DOHH2 (cell line): ENCODE measurements at regions not wholly inside any gene's neighbourhood (a gene's known extent, or its start where the extent isn't known, plus 50 kb on each side); places are given as distances from the start of the nearest gene placed in this dataset.

Source experiments
- H3F3A ChIP-seq: fragments of 200-600 bp; sonication (generic), shearing (Covaris generic); 2 replicates; pipeline ENCODE4 v1.6.0; 2016; ENCODE audit warnings: antibody characterized with exemption, mild to moderate bottlenecking; ENCODE audit not compliant: control insufficient read depth, insufficient read depth
- H3K27ac ChIP-seq: fragments of 200-600 bp; sonication (generic); 2 replicates; pipeline ENCODE4 v1.5.1; 2014; ENCODE audit warnings: low read depth, mild to moderate bottlenecking, low read length, moderate library complexity
- H3K27me3 ChIP-seq: fragments of 200-600 bp; sonication (generic); 2 replicates; pipeline ENCODE4 v1.6.1; 2014; ENCODE audit warnings: mild to moderate bottlenecking, low read length, mixed read lengths; ENCODE audit not compliant: control insufficient read depth
- H3K36me3 ChIP-seq: fragments of 200-600 bp; sonication (generic); 2 replicates; pipeline ENCODE4 v1.6.1; 2014; ENCODE audit warnings: mild to moderate bottlenecking, low read length, moderate library complexity, mixed read lengths; ENCODE audit not compliant: control insufficient read depth
- H3K4me1 ChIP-seq: fragments of 200-600 bp; sonication (generic); 2 replicates; pipeline ENCODE4 v1.6.1; 2014; ENCODE audit warnings: mild to moderate bottlenecking, low read length, mixed read lengths; ENCODE audit not compliant: control insufficient read depth
- H3K4me2 ChIP-seq: fragments of 200-600 bp; sonication (generic); 2 replicates; pipeline ENCODE4 v1.6.0; 2014; ENCODE audit warnings: mild to moderate bottlenecking, low read length, moderate library complexity
- H3K4me3 ChIP-seq: fragments of 200-600 bp; sonication (generic); 2 replicates; pipeline ENCODE4 v1.5.1; 2014; ENCODE audit warnings: mild to moderate bottlenecking, low read length, mixed read lengths
- H3K79me2 ChIP-seq: fragments of 200-600 bp; sonication (generic); 2 replicates; pipeline ENCODE4 v1.6.1; 2014; ENCODE audit warnings: mild to moderate bottlenecking, low read length, mixed read lengths; ENCODE audit not compliant: control insufficient read depth
- H3K9me2 ChIP-seq: fragments of 200-600 bp; sonication (generic); replicated peaks from 2 replicates; pipeline ENCODE4 v1.6.1; 2014; ENCODE audit warnings: mild to moderate bottlenecking, low read length, mixed read lengths; ENCODE audit not compliant: control insufficient read depth
- H3K9me3 ChIP-seq: fragments of 200-600 bp; sonication (generic); 2 replicates; pipeline ENCODE4 v1.6.1; 2014; ENCODE audit warnings: antibody characterized with exemption, low read length, mixed read lengths; ENCODE audit not compliant: control insufficient read depth, insufficient read depth
- H4K20me1 ChIP-seq: fragments of 200-600 bp; sonication (generic); 2 replicates; pipeline ENCODE4 v1.6.0; 2014; ENCODE audit warnings: low read depth, mild to moderate bottlenecking, antibody characterized with exemption, low read length, moderate library complexity; ENCODE audit not compliant: control insufficient read depth, insufficient read depth
- CTCF ChIP-seq: fragments of 200-600 bp; sonication (generic); IDR thresholded peaks from one replicate; pipeline ENCODE4 v1.5.1; 2014; ENCODE audit warnings: antibody characterized with exemption, mild to moderate bottlenecking, low read depth, low read length; ENCODE audit not compliant: poor library complexity, severe bottlenecking
- EZH2phosphoT487 ChIP-seq: fragments of 200-600 bp; sonication (generic); IDR thresholded peaks from 2 replicates; pipeline ENCODE4 v1.6.1; 2017; ENCODE audit warnings: borderline replicate concordance, mild to moderate bottlenecking, antibody characterized with exemption, low read length, moderate library complexity, mixed read lengths

GRCh38 chr2:185970148-185970852 is 231.7 kb downstream of the FSIP2 start:
- Histone ChIP-seq H3K79me2 (no peaks in the 10 kb centered on the region), H3K27ac (no peak overlapping the region), H3K27me3 (no peaks in the 10 kb centered on the region), H3K4me2 (no peak overlapping the region), H3K4me3 (no peak overlapping the region), H3K4me1 (no peaks in the 10 kb centered on the region), H3K9me3 (peaks cover 4% of the 10 kb centered on the region; the same call in 1 of the 2 replicates), H3K9me2 (no peaks in the 10 kb centered on the region), H3F3A (no peaks in the 10 kb centered on the region), H4K20me1 (no peaks in the 10 kb centered on the region), H3K36me3 (no peaks in the 10 kb centered on the region)
- TF ChIP-seq CTCF (no peak), EZH2phosphoT487 (no peak)

GRCh38 chr2:185978634-185979407 is 240.2 kb downstream of the FSIP2 start:
- Histone ChIP-seq H4K20me1 (no peaks in the 10 kb centered on the region), H3K27me3 (no peaks in the 10 kb centered on the region), H3K27ac (no peak overlapping the region), H3K4me2 (no peak overlapping the region), H3K79me2 (no peaks in the 10 kb centered on the region), H3K9me3 (no peaks in the 10 kb centered on the region), H3K4me3 (no peak overlapping the region), H3K9me2 (no peaks in the 10 kb centered on the region), H3K36me3 (no peaks in the 10 kb centered on the region), H3K4me1 (no peaks in the 10 kb centered on the region), H3F3A (no peaks in the 10 kb centered on the region)
- TF ChIP-seq EZH2phosphoT487 (no peak), CTCF (no peak)

DNA sequence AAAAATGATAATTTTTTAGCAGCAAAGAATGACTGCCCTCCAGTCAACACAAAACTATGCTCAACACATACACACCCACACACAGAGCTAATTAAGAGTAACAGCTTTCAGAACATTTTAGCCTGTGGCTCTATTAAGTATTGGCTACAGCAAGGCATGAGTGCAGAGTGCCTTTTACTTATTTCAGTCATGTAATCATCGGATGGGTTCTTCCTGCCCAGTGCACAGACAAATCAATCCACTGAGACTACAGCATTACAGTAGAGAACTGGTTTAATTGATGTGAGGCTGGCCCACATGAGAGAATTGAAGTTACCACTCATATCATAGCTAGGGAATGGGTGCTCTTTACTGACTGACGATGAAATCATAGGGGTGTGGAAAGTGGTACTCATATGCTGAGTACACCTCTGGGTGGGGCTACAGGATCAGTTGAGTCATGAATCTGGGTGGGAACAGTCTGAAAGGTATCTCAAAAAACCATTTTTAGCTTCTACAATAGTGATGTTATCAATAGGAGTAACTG is 241.0 kb downstream of the FSIP2 start:
- no peaks in the 10 kb centered on the region for H3K79me2 ChIP-seq
- H3K27ac ChIP-seq = no peak overlapping the region
- TF ChIP-seq EZH2phosphoT487 = no peak
- TF ChIP-seq CTCF = no peak
- H3K9me2 ChIP-seq = no peaks in the 10 kb centered on the region
- H3K36me3 ChIP-seq = no peaks in the 10 kb centered on the region
- H3K27me3 ChIP-seq = no peaks in the 10 kb centered on the region
- no peak overlapping the region for H3K4me2 ChIP-seq
- no peaks in the 10 kb centered on the region for H3F3A ChIP-seq
- no peak overlapping the region for H3K4me3 ChIP-seq
- H3K4me1 ChIP-seq = no peaks in the 10 kb centered on the region
- H3K9me3 ChIP-seq = no peaks in the 10 kb centered on the region
- H4K20me1 ChIP-seq = no peaks in the 10 kb centered on the region
